NCI-H345 treated with DMSO at 0.1 percent for 48 hours (cell line): ENCODE measurements at regions not wholly inside any gene's neighbourhood (a gene's known extent, or its start where the extent isn't known, plus 50 kb on each side); places are given as distances from the start of the nearest gene placed in this dataset.

Source experiments
- DNase-seq: peaks from one replicate; lab custom pipeline; 2025; ENCODE audit not compliant: unreplicated experiment; lab: John Stamatoyannopoulos, UW

DNA sequence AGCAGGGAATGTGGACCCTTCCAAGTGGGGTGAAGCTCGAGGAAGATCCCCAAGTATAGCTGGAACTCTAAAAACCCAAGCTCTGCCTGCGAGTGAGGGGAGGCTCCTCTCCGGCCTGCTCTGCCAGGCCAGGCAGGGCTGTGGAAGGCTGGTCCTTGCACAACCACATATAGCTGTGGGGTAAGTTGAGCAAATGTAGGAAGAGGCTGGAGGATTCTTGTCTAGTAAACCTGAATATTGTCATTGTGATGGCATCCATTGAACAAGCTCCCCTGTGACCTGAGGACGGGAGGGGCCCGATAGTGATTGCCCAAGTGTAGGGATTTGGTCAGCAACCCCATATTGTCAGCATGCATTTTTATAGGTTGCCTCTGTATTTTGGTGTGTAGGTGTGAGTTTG lies 103.0 kb downstream of the ACKR3 start:
- no peak for DNase-seq

DNA sequence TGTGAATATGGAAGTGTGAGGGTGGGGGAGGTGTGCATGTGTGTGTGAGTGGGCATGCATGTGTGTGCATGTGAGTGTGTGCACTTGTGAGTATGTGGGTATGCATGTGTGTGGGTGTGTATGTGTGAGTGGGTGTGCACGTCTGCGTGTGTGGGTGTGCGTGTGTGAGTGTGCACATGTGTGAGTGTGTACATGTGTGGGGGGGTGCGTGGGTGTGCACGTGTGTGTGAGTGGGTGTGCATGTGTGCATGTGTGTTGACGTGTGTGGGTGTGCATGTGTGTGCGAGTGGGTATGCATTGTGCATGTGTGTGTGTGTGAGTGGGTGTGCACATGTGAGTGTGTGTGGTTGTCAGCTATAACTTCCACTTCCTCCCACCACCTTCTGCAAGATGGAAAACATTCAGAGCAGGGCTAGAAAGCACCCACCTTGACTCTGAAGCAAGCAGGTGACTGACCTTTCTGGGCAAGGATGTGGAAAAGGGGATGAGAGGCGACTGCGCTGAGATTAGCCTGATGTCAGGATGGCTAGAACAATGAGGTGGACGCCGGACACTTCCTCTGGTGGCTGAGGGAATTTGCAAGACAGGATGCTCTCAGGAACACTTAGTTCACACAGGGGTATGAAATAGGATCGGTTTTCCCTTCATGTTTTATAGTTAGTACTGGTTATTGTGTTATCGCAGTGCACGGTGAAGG lies 103.6 kb downstream of the ACKR3 start:
- no peak for DNase-seq

DNA sequence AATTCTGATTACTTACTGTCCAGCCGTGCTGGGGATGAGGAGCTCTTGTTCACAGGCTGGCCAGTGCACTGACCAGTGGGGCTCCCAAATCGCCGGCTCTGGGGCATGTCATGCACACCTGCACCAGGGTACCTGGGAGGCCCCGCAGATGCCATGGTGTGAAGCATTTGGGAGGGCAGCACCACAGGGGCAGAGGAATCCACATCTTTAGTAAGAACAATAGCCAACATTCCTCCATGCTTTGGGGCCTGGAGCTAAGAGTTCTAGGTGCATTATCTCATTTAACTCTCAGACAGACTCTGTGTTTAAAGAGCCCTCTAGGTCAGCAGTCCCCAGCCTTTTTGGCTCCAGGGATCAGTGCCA lies 104.2 kb downstream of the ACKR3 start:
- no peak for DNase-seq

DNA sequence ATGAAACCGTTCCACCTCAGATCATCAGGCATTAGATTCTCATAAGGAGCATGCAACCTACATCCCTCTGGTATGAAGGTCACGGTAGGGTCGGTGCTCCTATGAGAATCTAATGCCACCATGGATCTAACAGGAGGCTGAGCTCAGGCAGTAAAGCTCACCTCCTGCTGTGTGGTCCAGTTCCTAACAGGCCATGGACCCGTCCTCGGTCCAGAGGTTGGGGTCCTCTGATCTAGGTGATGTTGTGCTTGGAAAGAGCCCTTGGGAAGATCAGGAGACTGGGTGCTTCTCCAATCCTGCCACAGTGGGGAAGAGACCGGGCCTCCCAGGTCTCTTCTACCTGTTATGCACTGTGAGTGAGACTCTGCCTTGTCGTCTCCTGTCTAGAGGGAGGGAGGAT lies 104.6 kb downstream of the ACKR3 start:
- DNase-seq: no peak

DNA sequence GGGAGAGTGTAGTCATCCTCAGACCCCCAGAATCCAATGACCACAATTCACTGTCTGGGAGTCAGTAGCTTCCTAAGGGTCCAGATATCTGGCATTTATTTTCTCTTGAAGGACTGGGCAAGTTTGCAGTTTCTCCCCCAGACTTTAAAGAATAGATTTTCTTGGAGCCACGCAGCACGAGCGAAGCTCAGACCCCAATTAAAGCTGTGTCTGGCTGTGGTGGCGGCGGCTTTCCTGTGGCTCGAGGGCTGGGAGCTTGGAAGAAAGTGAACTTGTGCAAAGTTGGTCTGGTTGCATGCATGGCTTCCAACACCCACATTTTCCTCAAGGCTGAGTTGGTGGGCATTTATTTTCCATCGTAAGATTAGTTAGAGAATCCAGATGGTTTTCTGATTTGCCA lies 105.0 kb downstream of the ACKR3 start:
- no peak for DNase-seq

DNA sequence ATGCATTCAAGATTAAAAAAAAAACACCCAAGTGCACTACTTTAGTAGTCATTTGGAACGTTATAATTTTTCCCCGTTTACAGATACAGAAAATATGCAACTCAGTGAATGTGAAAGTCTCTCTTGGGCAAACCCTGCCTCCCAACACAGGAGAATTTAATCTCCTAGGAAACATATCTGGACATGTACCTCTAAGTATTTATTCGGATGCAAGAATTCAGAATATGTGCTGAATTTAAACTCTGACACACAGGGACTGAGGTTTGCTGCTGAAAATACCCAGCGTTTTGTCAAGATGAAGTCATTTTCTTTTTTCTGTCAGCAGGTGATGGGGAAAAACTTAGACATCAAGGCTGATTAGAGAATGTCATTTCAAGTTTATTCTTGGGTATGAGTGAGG lies 105.4 kb downstream of the ACKR3 start:
- no peak for DNase-seq

DNA sequence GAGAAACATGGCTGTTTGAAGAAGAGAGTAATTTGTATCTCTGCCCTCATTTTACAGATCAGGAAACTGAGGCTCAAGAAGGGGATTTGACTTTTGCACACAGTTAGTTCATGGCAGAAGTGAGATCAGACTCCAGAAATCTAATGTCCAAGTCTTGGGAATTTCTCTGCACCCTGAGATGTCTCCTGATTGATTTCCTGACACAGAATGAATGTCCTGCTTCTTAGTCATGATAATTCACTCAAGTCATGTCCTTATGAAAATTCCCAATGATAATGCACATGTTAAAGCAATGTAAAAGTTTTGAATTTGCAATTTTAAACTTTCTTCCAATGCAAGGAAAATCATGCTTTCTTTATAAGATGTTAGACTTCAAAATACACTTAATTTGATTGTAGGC lies 105.9 kb downstream of the ACKR3 start:
- DNase-seq: no peak

DNA sequence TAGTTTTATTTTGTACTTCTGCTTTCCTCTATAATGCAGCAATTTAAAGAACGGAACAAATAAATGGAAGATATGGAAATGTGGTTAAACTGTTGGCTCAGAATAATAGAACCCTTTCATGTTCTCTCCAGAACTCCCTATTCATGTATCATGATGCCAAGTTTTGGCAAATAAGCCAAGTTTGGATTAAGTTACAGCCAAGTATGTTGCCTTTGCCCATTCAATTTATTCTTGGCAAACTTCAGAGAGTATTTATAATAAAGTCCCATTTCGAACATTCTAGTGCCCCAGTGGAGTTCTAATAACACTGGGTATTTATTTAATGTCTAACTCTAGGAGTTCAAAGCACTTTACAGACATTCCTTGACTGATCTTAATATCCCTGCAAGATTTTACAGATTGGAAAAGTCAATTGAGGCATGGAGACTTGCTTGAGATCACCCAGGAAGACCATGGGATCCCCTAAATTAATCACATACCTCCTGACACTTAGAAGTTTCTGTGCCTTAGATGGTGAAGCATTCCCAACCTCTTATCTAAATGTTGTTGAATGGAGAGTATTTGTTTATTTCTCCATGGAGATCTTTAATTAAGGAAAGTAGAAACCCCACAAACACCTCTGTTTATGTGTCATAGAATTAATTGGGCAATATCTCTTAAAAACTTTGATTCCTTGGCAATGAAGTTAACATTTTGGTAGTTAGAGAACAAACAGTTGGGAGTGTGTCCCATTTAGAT lies 106.7 kb downstream of the ACKR3 start:
- DNase-seq: no peak

DNA sequence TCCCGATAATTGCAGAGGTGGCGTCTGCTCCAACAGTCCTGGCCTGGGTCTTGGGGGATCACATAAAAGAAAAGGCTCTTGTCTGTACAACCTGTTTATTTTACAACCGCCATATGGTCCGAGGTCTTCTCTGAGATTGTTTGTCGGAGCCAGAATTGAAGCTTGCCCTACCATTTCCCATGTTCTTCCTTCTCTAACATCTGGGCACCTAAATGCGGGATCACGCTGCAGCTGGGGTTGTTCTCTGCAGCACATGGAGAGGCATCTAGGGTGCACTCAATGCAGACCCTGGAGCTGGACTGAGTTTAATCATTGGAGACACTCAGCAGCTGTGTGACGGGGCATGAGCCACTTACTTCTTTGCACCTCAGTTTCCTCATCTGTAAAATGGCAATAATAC lies 107.7 kb downstream of the ACKR3 start:
- no peak for DNase-seq

DNA sequence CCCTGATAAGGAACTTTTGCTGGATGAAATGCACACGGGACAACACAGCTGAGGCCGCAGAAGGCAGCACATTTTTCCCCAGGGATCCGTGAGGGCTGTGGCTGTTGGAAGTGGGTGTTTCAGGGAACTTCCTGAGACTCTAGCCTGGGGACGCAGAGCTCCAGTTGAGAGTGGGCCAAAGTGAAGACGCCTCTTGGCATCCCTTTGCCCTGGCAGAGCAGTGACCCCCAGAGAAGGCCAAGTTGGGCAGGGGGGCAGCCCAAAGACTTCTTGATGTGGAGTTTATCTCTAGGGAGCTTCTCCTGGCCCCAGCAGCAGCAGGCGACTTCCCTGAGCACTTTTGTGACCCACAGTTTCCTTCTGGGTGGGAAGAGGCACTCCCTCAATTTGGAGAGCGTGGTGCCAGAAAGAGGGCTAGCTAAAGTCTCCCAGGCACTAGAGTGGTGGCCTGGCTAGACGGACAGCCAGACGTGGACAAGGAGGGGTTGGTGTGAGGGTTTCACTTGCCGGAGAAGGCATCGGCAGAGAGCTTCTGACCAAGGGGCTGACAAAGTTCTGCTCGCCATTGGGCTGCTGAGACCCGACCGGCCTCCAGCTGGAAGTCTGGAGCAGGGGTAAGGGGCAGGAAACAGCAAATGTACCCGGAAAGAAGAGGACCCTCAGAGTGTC lies 108.8 kb downstream of the ACKR3 start:
- DNase-seq: no peak

DNA sequence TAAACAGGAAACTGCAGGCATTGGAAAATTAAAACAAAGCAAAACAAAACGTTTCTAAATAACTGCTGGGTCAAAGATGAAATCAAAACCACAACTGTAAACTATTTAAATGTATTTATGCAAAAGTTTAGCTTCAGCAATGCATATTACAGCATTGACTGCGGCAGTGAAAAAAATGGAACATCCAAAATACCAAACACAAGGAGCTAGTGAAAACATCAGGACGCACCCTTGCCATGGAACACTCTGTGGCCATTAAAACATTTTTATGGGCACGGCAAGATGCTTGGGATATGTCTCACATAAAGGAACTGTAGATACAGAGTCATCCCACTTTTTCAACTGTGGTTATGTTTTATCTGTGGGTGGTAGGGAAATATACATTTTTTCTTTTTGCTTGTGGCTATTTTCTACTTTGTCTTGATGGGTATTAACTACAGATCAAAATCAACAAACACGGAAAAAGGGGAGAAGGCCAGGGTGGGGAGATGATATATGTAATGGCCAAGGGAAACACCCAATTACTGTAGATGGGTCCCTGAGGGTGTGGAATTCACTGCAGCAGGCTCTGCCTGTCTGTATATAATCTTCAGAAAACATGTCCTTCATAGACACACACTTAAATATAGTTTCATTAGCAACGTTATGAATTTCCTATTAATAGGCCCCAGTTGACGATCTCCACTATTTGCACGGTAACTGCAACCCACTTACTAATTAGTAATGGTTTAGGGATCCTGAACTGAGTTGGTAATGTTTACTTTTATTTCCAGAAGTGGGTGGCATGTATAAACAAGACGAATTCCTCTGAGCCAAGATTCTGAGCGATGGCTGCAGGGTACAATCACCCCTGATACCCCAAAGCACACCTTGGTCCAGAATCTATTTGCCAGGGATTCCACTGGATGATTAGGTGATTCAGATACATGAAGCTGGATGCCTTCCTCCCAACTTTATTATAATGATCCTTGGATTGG lies 110.5 kb downstream of the ACKR3 start:
- DNase-seq: no peak

DNA sequence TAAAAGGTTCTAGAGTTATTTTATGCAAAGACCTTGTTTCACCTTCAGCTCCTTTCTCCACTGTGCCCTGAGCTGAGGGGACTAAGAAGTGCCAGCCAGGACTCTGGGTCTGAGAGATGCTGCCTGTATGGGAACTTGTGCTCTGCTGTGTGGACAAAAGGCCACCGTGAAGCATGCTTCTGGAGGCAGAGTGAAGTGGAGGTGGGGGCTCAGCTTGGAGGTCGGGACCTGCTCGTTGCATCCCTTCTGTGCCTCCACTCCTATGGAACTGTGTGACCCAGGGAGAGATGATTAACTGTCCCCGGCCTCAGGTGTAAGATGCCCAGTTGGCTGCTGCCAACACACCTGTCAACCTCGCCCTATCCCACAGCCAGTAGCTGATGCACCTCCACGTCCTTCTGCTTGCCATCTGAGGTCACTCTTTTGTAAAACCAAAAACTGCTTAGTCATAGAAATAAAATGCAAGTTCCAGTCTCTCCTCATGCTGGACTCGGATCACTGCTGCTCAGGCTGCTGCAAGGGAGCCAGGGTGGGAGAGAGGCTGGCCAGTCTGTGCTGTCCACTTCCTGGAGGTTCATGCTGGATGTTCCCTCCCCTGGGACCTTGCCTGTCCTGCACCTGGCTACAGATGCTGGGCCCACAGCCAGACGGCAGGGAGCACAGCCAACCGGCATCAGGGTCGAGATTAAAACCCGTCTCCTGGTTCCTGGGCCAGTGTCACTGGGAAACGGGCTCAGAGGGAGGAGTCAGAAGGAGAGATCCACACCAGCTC lies 113.2 kb downstream of the ACKR3 start:
- DNase-seq: no peak

DNA sequence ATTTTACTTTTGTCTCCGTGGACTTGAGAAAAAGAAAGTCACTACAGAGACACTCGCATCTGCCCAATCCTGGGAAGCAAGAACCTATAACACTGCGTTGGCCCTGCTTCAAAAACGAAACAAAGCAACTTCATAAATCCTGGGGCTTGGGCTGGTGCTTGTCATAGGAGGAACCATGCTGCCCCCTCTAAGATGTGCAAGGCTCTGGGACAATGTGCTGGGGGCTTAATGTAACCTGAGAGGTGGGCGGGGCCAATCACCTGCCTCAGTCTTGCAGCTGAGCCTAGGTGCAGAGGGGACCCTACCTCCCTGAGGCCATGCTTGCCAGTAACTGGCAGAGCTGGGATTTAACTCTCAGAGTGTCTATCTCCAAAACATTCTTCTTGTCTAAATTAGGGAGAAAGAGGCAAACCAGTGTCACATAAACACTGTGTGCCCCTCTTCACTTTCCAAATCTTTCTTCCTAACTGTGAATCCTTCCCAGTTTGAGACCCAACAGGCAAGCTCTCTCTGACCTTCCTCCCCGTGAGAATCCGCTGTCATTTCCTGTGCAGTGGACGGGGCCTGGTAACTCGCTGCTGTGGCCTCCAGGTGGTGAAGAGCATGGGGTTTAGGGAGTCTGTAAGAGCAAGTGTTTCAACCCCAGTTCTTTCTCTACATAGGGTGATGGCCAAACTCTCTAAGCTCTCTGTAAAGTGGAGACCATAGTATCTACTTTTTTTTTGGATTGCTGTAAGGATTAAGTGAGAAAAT lies 115.1 kb downstream of the ACKR3 start:
- no peak for DNase-seq

DNA sequence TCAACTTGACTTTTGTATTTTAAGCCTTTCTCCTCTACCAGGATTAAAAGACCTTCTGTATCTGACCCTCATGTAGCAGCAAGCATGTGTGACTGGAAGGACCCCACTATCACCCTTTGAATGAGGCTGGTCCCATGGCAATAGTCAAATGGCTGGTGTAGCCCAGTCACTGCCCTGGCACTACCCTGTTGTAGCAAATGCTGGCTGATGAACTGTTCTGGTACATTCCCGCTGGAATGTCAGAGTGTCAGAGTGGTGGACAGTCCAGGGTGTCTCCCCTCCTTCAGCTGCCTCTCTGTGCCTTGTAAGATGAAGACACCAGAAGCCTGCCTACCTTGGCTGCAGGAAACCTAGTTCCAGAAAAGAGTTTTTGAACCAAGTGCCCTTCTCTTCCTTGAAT lies 115.7 kb downstream of the ACKR3 start:
- DNase-seq: no peak

DNA sequence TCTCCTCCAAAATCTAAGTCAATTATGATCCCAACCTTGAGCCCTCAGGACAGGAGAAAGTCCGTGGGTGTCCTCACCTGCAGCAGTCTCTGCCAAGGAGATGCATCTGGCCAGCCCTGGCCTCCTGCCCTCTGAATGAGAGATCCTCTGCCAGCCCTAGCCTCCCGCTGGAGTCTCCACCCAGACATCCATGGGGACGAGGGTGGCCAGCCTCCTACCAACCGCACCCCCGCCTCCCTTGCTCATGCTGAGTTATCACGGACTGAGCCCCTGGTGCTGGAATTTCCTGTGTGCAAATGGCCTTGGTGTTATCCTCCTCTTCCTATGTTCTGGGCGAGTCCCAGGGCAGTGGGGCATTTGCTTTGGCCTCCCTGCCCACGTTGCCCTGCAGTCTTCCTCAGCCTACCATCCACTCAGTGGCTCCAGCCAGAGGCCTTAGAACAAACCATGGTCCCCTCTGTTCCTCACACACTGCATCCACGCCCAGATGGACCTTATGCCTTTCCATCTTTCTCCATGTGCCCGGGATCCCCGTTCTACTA lies 116.4 kb downstream of the ACKR3 start:
- no peak for DNase-seq

DNA sequence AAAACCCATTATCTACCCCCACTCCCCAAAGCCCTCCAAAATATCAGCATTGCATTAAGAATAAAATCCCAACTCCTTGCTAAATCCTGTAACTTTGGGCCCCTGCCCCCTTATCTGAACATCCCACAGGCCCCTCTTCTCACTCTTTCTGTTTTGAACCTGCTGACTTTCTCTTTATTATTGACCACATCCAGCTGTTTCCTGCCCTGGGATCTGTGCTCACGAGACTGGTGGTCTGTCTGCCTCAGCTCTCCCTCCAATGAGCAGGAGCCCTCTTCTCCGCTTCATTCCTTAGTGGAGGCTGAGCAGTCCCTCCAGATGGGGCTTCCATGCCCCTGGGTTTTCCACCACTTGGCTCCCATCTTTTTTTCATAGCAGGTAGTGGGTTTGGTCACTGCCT lies 116.9 kb downstream of the ACKR3 start:
- DNase-seq: no peak

DNA sequence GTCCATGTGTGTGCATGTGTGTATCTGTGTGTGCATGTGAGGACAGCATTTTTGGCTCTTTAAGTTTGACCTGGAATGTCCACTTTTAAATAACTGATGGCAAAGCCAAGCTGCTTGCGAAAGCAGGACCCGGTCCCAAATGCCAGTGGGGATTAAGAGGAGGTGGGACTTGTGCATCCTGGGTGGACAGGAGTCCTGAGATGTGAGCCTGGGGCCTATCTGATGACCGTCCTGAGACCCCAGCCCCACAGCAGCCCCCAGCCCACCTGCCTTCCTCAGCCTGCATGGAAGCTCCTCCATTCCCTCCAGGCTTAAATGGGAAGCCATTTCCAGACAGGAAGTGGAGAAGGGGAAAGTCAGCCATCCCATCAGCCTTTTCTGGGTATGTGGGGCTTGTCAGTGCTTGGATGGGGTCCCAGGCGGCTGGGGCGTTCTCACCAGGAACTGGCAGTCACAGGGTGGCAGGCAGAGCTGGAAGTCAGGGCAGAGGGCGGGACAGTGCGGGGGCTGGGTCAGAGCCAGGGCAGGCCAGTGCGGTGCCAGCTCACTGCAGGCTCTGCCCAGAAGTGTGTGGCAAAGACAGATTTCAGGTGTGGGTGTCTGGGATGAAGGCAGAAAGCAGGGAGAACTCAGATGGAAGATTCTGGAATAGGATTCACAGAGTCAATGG lies 117.8 kb downstream of the ACKR3 start:
- no peak for DNase-seq

DNA sequence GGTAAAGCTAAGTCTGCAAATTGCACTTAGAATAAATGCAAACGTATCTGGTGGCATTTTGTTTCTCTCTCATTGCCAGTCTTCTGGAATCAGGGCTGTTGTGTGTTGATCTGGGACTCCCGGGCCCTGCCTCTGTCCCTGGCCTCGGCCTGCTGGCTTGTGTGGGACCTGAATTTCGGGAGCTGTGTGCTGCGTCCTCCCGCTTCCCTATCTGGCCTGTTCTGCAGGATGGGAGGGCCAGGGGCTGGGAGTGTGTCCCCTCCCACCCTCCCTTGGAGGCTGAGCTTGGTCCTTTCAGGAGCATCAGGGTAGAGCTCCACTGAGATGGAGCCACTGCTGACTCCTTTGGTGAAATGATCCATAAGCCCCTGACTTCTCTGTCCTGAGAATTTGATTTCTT lies 118.5 kb downstream of the ACKR3 start:
- DNase-seq: no peak
